ENCODE measurements at regions not wholly inside any gene's neighbourhood (a gene's known extent, or its start where the extent isn't known, plus 50 kb on each side); places are given as distances from the start of the nearest gene placed in this dataset.

DNA sequence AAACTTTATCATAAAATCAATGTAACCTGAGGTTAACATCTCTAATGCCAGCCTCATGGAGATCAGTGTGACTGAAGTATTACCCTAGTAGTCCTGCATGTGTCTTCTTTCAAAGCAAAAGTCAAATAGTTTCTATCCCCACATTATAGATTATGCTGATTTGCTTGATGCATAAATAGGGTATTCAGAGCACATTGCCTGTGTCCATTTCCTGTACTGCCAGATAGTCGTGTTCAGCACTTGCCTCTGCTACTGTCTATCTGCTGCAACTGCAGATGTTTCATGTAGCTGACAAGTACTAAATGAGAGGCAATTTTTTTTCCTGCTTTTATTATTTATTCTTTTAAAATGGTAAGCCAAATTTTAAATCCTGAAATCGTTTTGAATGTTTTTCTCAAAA lies 348.7 kb downstream of the CHRM3 start:
- TF ChIP-seq, protein P1, sequence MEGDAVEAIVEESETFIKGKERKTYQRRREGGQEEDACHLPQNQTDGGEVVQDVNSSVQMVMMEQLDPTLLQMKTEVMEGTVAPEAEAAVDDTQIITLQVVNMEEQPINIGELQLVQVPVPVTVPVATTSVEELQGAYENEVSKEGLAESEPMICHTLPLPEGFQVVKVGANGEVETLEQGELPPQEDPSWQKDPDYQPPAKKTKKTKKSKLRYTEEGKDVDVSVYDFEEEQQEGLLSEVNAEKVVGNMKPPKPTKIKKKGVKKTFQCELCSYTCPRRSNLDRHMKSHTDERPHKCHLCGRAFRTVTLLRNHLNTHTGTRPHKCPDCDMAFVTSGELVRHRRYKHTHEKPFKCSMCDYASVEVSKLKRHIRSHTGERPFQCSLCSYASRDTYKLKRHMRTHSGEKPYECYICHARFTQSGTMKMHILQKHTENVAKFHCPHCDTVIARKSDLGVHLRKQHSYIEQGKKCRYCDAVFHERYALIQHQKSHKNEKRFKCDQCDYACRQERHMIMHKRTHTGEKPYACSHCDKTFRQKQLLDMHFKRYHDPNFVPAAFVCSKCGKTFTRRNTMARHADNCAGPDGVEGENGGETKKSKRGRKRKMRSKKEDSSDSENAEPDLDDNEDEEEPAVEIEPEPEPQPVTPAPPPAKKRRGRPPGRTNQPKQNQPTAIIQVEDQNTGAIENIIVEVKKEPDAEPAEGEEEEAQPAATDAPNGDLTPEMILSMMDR (conservative IDR thresholded peaks at IDR 0.05; ENCODE audit: low read depth in 2 of 2), result no peak
- TF ChIP-seq EZH2 (IDR thresholded peaks at IDR 0.05; ENCODE audit: low read depth, unreplicated experiment) (no peak), POLR2AphosphoS5 (IDR thresholded peaks at IDR 0.05; ENCODE audit: low read depth) (no peak)

Data from GM23338 (cell line).